ENCODE measurements at regions not wholly inside any gene's neighbourhood (a gene's known extent, or its start where the extent isn't known, plus 50 kb on each side); places are given as distances from the start of the nearest gene placed in this dataset.

- no peak overlapping the region for H3K4me3 Mint-ChIP-seq (ENCODE audit: low read depth, unreplicated experiment)
- H3K4me1 Mint-ChIP-seq (ENCODE audit: low read depth, unreplicated experiment), result peaks cover 9% of the 10 kb centered on the region
- CTCF ChIA-PET, result no interaction called here
- H3K27ac Mint-ChIP-seq (ENCODE audit: unreplicated experiment), result no peak overlapping the region
- no TSS peak for BruUV-seq (replicated peaks)
- intact Hi-C loops (cut with micrococcal nuclease; ENCODE audit: unreplicated experiment), result loop anchor here (5.0 kb wide), 1 partner anchor 193 kb away; no protein-coding TSS in a partner anchor
- no peak for DNase-seq
- H3K36me3 Mint-ChIP-seq (ENCODE audit: insufficient read depth, unreplicated experiment), result no peaks in the 10 kb centered on the region
- no peak for TF ChIP-seq CTCF (IDR thresholded peaks at IDR 0.05; ENCODE audit: unreplicated experiment)
- H3K9me3 Mint-ChIP-seq (ENCODE audit: low read depth, unreplicated experiment), result no peaks in the 10 kb centered on the region
- no peaks in the 10 kb centered on the region for H3K27me3 Mint-ChIP-seq (ENCODE audit: unreplicated experiment)
Observed at GRCh38 chr5:117649821-117650220, 1075.2 kb upstream of the SEMA6A start.

- CTCF ChIA-PET, result no interaction called here
- intact Hi-C loops (cut with micrococcal nuclease; ENCODE audit: unreplicated experiment), result no loop called here
Observed at GRCh38 chr5:117645400-117645799, 1070.8 kb upstream of the SEMA6A start.

GRCh38 chr5:117638581-117638980, 1064.0 kb upstream of the SEMA6A start:
- no TSS peak for BruUV-seq (replicated peaks)
- peaks cover 3% of the 10 kb centered on the region for H3K9me3 Mint-ChIP-seq (ENCODE audit: low read depth, unreplicated experiment)
- intact Hi-C loops (cut with micrococcal nuclease; ENCODE audit: unreplicated experiment), result no loop called here

More at GRCh38 chr5:117645400-117645799, 1070.8 kb upstream of the SEMA6A start:
- H3K27ac Mint-ChIP-seq (ENCODE audit: unreplicated experiment), result no peak overlapping the region
- no peak for TF ChIP-seq CTCF (IDR thresholded peaks at IDR 0.05; ENCODE audit: unreplicated experiment)
- H3K9me3 Mint-ChIP-seq (ENCODE audit: low read depth, unreplicated experiment), result peaks cover 2% of the 10 kb centered on the region
- DNase-seq, result no peak
- BruUV-seq (replicated peaks), result no TSS peak
- no peaks in the 10 kb centered on the region for H3K27me3 Mint-ChIP-seq (ENCODE audit: unreplicated experiment)
- H3K4me1 Mint-ChIP-seq (ENCODE audit: low read depth, unreplicated experiment), result peaks cover 9% of the 10 kb centered on the region
- H3K36me3 Mint-ChIP-seq (ENCODE audit: insufficient read depth, unreplicated experiment), result no peaks in the 10 kb centered on the region
- no peak overlapping the region for H3K4me3 Mint-ChIP-seq (ENCODE audit: low read depth, unreplicated experiment)

GRCh38 chr5:117633093-117633492, 1058.5 kb upstream of the SEMA6A start:
- no peaks in the 10 kb centered on the region for H3K27me3 Mint-ChIP-seq (ENCODE audit: unreplicated experiment)
- no peaks in the 10 kb centered on the region for H3K36me3 Mint-ChIP-seq (ENCODE audit: insufficient read depth, unreplicated experiment)

More at GRCh38 chr5:117638581-117638980, 1064.0 kb upstream of the SEMA6A start:
- Mint-ChIP-seq H3K4me3 (ENCODE audit: low read depth, unreplicated experiment) (no peak overlapping the region), H3K4me1 (ENCODE audit: low read depth, unreplicated experiment) (no peaks in the 10 kb centered on the region), H3K27me3 (ENCODE audit: unreplicated experiment) (no peaks in the 10 kb centered on the region), H3K36me3 (ENCODE audit: insufficient read depth, unreplicated experiment) (no peaks in the 10 kb centered on the region), H3K27ac (ENCODE audit: unreplicated experiment) (no peak overlapping the region)
- no peak for DNase-seq
- no peak for TF ChIP-seq CTCF (IDR thresholded peaks at IDR 0.05; ENCODE audit: unreplicated experiment)
- CTCF ChIA-PET, result interaction anchor here (0.5 to 0.7 kb wide), 3 partner anchors 21 to 962 kb away, joined by 3 read pairs; no protein-coding TSS in a partner anchor

More at GRCh38 chr5:117633093-117633492, 1058.5 kb upstream of the SEMA6A start:
- DNase-seq, result no peak
- no peak for TF ChIP-seq CTCF (IDR thresholded peaks at IDR 0.05; ENCODE audit: unreplicated experiment)
- intact Hi-C loops (cut with micrococcal nuclease; ENCODE audit: unreplicated experiment), result no loop called here
- H3K9me3 Mint-ChIP-seq (ENCODE audit: low read depth, unreplicated experiment), result peaks cover 16% of the 10 kb centered on the region
- no peaks in the 10 kb centered on the region for H3K4me1 Mint-ChIP-seq (ENCODE audit: low read depth, unreplicated experiment)
- no TSS peak for BruUV-seq (replicated peaks)
- no peak overlapping the region for H3K4me3 Mint-ChIP-seq (ENCODE audit: low read depth, unreplicated experiment)
- H3K27ac Mint-ChIP-seq (ENCODE audit: unreplicated experiment), result no peak overlapping the region
- CTCF ChIA-PET, result no interaction called here
